ENCODE measurements at regions not wholly inside any gene's neighbourhood (a gene's known extent, or its start where the extent isn't known, plus 50 kb on each side); places are given as distances from the start of the nearest gene placed in this dataset.

DNA sequence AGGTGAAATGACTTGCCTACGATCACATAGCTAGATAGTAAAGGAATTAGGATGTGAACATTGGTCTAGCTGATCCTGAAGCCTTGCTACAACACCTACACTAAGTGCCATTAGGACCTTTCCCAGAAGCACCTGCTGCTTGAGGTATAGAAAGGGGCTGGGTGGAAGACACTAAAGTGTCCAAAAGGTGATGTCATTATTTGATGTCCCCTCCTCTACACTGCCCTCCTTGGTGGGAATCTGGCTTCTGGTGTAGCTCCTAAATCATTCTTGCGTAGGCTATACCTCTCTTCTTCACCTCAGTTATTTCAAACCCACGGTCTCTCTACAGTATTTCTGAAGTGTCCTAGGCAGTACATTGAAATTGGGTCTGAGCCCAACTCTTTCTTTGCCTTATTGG, 132.5 kb upstream of the FGGY start:
- H3K4me1 Mint-ChIP-seq (ENCODE audit: low read depth) = no peaks in the 10 kb centered on the region
- peaks cover 16% of the 10 kb centered on the region for H3K27me3 Mint-ChIP-seq (ENCODE audit: low read depth)
- POLR2A ChIA-PET = no interaction called here
- ATAC-seq (no peak), DNase-seq (no peak)
- H3K4me3 Mint-ChIP-seq = no peak overlapping the region
- no peaks in the 10 kb centered on the region for H3K36me3 Mint-ChIP-seq (ENCODE audit: low read depth)
- no peak overlapping the region for H3K27ac Mint-ChIP-seq
- no peaks in the 10 kb centered on the region for H3K9me3 Mint-ChIP-seq (ENCODE audit: insufficient read depth)
- CTCF ChIA-PET = no interaction called here

DNA sequence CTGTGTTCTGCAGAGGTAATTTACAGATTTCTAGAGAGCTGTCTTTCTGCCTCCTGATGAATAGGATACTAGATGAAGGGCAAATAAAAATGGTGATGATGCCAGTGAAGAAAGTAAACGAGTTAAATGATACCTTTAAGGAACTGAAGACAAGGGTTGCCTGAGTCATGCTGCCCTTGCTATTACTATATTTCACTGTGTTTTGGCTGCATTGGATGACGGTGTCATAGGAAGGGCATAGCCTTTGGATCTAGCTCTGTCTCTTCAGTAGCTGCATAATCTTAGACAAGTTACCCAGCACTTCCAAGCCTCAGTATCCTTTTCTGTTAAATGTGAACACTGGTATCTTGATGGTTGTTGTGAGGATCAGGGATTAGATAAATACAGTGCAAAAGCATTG, 131.5 kb upstream of the FGGY start:
- Mint-ChIP-seq H3K27me3 (ENCODE audit: low read depth) (peaks cover 14% of the 10 kb centered on the region), H3K36me3 (ENCODE audit: low read depth) (no peaks in the 10 kb centered on the region), H3K9me3 (ENCODE audit: insufficient read depth) (no peaks in the 10 kb centered on the region), H3K4me1 (ENCODE audit: low read depth) (no peaks in the 10 kb centered on the region), H3K4me3 (no peak overlapping the region), H3K27ac (no peak overlapping the region)
- DNase-seq (no peak), ATAC-seq (no peak)
- ChIA-PET POLR2A (no interaction called here), CTCF (no interaction called here)

DNA sequence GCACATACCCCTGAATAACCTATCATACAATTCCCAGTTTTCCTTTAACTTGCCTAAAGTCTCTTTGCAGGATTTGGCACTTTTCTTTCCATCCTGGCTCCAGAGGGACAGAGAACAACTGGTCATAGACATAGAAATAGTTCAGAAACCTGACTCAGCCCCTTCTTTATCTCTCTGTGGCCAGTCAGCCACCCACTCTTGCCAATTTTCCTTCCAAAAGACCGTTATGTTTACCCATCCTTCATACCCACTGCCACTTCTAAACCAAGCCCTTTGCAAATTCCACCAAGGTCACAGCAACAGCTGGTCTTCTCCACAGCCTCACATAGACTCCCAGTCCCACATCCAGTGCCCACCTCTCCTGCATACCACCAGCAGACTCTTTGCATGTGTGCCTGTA, 127.2 kb upstream of the FGGY start:
- no peaks in the 10 kb centered on the region for H3K9me3 Mint-ChIP-seq (ENCODE audit: insufficient read depth)
- H3K36me3 Mint-ChIP-seq (ENCODE audit: low read depth) = no peaks in the 10 kb centered on the region
- H3K4me1 Mint-ChIP-seq (ENCODE audit: low read depth) = no peaks in the 10 kb centered on the region
- ATAC-seq (no peak), DNase-seq (no peak)
- CTCF ChIA-PET = no interaction called here
- POLR2A ChIA-PET = no interaction called here
- H3K4me3 Mint-ChIP-seq = no peak overlapping the region
- H3K27me3 Mint-ChIP-seq (ENCODE audit: low read depth) = peaks cover 6% of the 10 kb centered on the region
- H3K27ac Mint-ChIP-seq = no peak overlapping the region

DNA sequence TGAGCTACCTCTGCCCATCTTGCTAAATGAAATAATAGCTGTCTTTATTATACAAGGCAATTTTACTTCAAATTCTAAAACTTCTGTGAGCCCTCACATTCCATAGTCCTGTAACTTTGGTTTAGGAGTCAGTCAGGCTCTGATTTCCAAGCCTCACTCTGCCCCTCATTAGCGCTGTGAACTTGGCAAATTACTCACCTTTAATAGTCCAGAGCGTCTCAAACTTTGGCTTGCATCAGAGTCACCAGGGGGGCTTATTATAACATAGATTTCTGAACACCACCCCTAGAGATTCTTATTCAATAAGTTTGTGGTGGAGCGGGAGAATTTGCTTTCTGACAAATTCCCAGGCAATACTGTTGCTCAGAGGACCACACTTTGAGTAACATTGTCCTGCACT, 126.2 kb upstream of the FGGY start:
- Mint-ChIP-seq H3K27ac (no peak overlapping the region), H3K9me3 (ENCODE audit: insufficient read depth) (no peaks in the 10 kb centered on the region), H3K27me3 (ENCODE audit: low read depth) (peaks cover 6% of the 10 kb centered on the region), H3K4me1 (ENCODE audit: low read depth) (no peaks in the 10 kb centered on the region), H3K4me3 (no peak overlapping the region), H3K36me3 (ENCODE audit: low read depth) (no peaks in the 10 kb centered on the region)
- DNase-seq = no peak
- CTCF ChIA-PET = no interaction called here
- ATAC-seq = no peak
- POLR2A ChIA-PET = no interaction called here

DNA sequence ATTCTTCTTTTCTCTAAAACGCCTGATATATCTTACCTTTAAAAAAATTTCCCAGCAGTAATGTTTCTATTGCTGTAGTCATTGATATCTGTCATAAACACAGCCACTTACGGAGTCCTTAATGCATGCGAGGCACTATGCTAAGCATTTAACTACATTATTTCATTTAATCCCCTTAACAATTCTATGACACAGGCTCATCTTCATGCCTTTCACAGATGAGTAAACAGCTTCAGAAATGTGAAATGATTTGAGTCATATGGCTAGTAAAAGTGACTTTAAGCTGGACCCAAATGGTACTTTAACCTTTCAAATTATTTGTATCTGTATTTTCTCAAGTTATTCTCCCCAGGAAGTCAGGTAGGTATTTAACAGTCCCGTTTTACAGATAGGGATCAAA, 125.1 kb upstream of the FGGY start:
- ChIA-PET CTCF (no interaction called here), POLR2A (no interaction called here)
- Mint-ChIP-seq H3K4me1 (ENCODE audit: low read depth) (no peaks in the 10 kb centered on the region), H3K4me3 (no peak overlapping the region), H3K9me3 (ENCODE audit: insufficient read depth) (no peaks in the 10 kb centered on the region), H3K36me3 (ENCODE audit: low read depth) (no peaks in the 10 kb centered on the region), H3K27me3 (ENCODE audit: low read depth) (no peaks in the 10 kb centered on the region), H3K27ac (no peak overlapping the region)
- no peak for DNase-seq
- ATAC-seq = no peak

DNA sequence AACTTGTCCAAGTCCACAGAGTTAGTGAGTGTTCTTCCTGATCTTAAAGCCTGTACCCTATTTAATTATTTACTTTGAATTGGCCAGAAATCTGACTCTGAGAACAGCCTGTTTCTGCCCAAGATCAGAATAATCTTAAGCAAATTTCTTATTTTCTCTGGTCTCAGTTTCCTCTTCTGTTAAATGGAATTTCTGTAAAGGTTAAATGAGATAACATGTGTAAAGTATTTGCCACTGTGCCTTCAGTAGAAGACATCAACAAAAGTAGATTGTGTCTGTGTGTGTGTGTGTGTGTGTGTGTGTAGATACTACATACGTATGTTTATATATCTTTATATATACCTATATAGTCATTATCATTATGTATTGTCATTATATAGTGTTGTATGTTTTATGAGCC, 124.2 kb upstream of the FGGY start:
- no peak overlapping the region for H3K27ac Mint-ChIP-seq
- no peak for ATAC-seq
- no peak for DNase-seq
- H3K4me1 Mint-ChIP-seq (ENCODE audit: low read depth) = no peaks in the 10 kb centered on the region
- no peak overlapping the region for H3K4me3 Mint-ChIP-seq
- H3K27me3 Mint-ChIP-seq (ENCODE audit: low read depth) = no peaks in the 10 kb centered on the region
- CTCF ChIA-PET = no interaction called here
- H3K9me3 Mint-ChIP-seq (ENCODE audit: insufficient read depth) = no peaks in the 10 kb centered on the region
- POLR2A ChIA-PET = no interaction called here
- H3K36me3 Mint-ChIP-seq (ENCODE audit: low read depth) = no peaks in the 10 kb centered on the region

DNA sequence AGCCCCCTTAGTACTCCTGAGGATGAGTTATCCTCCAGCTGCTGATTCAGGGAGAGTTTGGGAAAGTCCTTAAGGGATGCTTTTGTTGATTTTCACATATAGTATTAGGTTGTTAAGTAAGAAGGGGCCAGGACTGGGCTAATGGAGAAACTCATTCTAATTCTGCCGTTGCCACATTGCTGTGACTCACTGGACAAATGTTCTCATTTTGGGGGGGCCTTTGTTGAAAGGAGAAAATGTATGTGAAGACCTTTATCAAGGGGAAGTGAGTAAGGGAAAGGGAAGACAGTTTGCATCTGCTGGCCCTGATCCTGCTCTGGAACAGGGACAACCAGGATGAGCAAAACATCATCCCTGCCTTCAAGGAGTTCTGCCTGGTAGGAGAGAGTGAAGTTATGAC, 123.2 kb upstream of the FGGY start:
- no peak for ATAC-seq
- ChIA-PET CTCF (no interaction called here), POLR2A (no interaction called here)
- Mint-ChIP-seq H3K27me3 (ENCODE audit: low read depth) (no peaks in the 10 kb centered on the region), H3K9me3 (ENCODE audit: insufficient read depth) (no peaks in the 10 kb centered on the region), H3K4me1 (ENCODE audit: low read depth) (no peaks in the 10 kb centered on the region), H3K27ac (no peak overlapping the region), H3K4me3 (no peak overlapping the region), H3K36me3 (ENCODE audit: low read depth) (no peaks in the 10 kb centered on the region)
- DNase-seq = no peak

DNA sequence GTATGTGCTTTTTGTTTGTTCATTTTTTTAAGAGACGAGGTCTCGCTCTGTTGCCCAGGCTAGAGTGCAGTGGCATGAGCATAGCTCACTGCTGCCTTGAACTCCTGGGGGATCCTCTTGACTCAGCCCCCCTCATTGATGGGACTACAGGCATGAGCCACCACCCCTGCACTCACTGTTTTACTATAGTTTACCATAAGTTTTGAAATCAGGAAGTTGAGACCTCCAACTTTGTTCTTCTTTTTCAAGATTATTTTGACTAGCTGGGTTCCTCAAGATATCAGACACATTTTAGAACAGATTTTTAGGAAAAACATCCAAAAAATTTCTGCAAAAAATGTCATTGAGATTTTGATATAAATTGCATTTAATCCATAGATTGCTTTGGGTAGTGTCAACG, 120.4 kb upstream of the FGGY start:
- ATAC-seq = no peak
- H3K27me3 Mint-ChIP-seq (ENCODE audit: low read depth) = no peaks in the 10 kb centered on the region
- no peak for DNase-seq
- no peaks in the 10 kb centered on the region for H3K4me1 Mint-ChIP-seq (ENCODE audit: low read depth)
- POLR2A ChIA-PET = no interaction called here
- no peak overlapping the region for H3K4me3 Mint-ChIP-seq
- CTCF ChIA-PET = no interaction called here
- no peaks in the 10 kb centered on the region for H3K36me3 Mint-ChIP-seq (ENCODE audit: low read depth)
- no peaks in the 10 kb centered on the region for H3K9me3 Mint-ChIP-seq (ENCODE audit: insufficient read depth)
- no peak overlapping the region for H3K27ac Mint-ChIP-seq

DNA sequence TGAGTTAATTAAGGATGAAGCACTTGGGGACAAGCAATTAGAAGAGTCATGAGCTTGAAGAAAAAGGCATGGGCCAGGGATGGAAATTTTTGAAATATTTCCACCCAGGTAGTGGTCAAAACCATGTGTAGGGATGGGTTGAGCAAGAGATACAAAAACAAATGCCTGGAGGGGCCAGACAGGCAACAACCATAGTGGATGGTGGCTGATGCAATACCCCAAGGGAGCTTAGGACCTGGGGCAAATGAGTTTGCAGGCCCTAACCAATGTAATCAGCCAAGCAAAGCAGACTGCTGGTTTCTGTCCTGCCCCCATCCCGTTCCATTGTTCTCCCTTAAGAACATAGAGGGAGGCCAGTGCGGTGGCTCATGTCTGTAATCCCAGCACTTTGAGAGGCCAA, 119.1 kb upstream of the FGGY start:
- no peaks in the 10 kb centered on the region for H3K4me1 Mint-ChIP-seq (ENCODE audit: low read depth)
- H3K27ac Mint-ChIP-seq = no peak overlapping the region
- ChIA-PET POLR2A (interaction anchor here (1.0 kb wide), 1 partner anchor 17 kb away, joined by 3 read pairs; no protein-coding TSS in a partner anchor), CTCF (no interaction called here)
- ATAC-seq (no peak), DNase-seq (no peak)
- no peaks in the 10 kb centered on the region for H3K9me3 Mint-ChIP-seq (ENCODE audit: insufficient read depth)
- H3K27me3 Mint-ChIP-seq (ENCODE audit: low read depth) = no peaks in the 10 kb centered on the region
- H3K36me3 Mint-ChIP-seq (ENCODE audit: low read depth) = no peaks in the 10 kb centered on the region
- H3K4me3 Mint-ChIP-seq = no peak overlapping the region

DNA sequence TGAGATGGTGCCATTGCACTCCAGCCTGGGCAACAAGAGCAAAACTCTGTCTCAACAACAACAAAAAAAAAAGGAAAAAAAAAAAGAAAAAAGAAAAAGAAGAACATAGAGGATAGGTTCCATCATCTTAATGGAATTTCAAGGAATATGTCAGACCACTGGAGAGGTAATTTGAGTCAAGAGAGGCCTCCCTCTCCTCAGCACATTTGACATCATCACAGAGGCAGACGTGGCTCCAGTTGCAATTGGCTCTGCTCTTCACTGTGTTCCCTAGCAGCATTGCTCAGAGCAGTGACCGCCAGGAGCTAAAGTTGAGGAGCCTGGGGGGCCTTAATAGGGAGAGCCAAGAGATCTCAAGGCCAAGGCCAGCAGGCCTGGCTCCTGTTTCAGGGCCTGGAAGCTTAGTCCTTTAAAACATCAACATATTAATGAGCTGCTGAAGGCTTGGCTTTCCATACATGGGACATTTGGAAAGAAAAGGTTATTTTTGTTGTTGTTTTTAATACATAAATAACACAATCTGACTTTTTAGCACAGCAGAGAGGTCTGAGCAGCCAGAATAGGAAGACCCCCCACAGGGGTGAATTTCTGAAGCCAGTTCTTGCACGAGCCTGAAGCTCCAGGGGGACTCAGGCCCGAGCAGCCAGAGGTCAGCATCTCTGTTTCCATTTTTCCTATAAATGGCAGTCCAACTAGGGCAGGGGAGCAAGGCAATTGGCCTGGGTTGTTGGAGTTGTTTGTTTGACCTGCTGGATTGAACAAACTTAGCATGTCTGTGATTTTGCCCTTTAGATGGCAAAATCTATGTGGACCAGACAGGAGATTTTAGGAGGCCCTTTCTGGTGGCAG, 118.3 kb upstream of the FGGY start:
- Mint-ChIP-seq H3K9me3 (ENCODE audit: insufficient read depth) (no peaks in the 10 kb centered on the region), H3K36me3 (ENCODE audit: low read depth) (no peaks in the 10 kb centered on the region), H3K27me3 (ENCODE audit: low read depth) (no peaks in the 10 kb centered on the region), H3K27ac (no peak overlapping the region), H3K4me1 (ENCODE audit: low read depth) (no peaks in the 10 kb centered on the region), H3K4me3 (no peak overlapping the region)
- ATAC-seq = no peak
- DNase-seq = no peak
- POLR2A ChIA-PET = interaction anchor here (1.0 kb wide), 1 partner anchor 18 kb away, joined by 3 read pairs; no protein-coding TSS in a partner anchor
- CTCF ChIA-PET = no interaction called here

DNA sequence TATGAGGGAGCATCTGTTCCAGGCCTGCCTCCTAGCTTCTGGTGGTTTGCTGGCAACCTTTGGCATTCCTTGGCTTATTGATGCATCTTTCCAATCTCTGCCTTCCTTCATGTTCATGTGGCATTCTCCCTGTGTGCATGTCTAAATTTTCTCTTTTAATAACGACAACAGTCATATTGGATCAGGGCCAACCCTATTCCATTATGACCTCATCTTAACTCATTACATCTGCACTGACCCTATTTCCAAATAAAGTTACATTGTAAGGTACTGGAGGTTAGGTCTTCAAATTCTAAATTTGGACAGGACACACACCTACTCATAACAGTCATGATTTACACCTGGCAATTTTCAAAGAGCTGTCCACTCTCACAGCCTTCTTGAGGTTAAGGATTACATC, 117.2 kb upstream of the FGGY start:
- H3K9me3 Mint-ChIP-seq (ENCODE audit: insufficient read depth) = no peaks in the 10 kb centered on the region
- ATAC-seq (no peak), DNase-seq (no peak)
- ChIA-PET CTCF (no interaction called here), POLR2A (no interaction called here)
- H3K36me3 Mint-ChIP-seq (ENCODE audit: low read depth) = no peaks in the 10 kb centered on the region
- H3K27me3 Mint-ChIP-seq (ENCODE audit: low read depth) = no peaks in the 10 kb centered on the region
- H3K4me1 Mint-ChIP-seq (ENCODE audit: low read depth) = no peaks in the 10 kb centered on the region
- no peak overlapping the region for H3K27ac Mint-ChIP-seq
- no peak overlapping the region for H3K4me3 Mint-ChIP-seq

DNA sequence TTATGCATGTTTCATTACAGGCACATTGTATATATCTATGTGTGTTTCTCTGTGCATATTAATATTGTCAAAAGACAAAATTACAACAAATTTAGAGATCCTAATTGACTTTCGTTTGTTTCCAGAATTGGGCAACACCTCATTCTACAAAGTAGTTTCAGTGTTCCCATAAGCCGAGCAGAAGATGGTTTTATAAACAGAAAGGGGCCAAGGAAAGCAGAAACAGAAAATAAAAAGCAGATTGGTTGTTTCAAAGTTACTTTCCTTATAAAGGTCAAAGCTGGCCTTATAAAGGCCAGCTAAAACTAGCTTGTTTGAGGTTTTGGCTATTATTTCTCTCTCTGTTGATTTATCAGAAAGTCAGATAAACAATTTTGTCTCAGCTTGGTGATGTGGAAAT, 116.2 kb upstream of the FGGY start:
- no peaks in the 10 kb centered on the region for H3K27me3 Mint-ChIP-seq (ENCODE audit: low read depth)
- H3K4me3 Mint-ChIP-seq = no peak overlapping the region
- DNase-seq = no peak
- ATAC-seq = no peak
- H3K36me3 Mint-ChIP-seq (ENCODE audit: low read depth) = no peaks in the 10 kb centered on the region
- H3K4me1 Mint-ChIP-seq (ENCODE audit: low read depth) = no peaks in the 10 kb centered on the region
- no peaks in the 10 kb centered on the region for H3K9me3 Mint-ChIP-seq (ENCODE audit: insufficient read depth)
- POLR2A ChIA-PET = no interaction called here
- CTCF ChIA-PET = no interaction called here
- no peak overlapping the region for H3K27ac Mint-ChIP-seq

DNA sequence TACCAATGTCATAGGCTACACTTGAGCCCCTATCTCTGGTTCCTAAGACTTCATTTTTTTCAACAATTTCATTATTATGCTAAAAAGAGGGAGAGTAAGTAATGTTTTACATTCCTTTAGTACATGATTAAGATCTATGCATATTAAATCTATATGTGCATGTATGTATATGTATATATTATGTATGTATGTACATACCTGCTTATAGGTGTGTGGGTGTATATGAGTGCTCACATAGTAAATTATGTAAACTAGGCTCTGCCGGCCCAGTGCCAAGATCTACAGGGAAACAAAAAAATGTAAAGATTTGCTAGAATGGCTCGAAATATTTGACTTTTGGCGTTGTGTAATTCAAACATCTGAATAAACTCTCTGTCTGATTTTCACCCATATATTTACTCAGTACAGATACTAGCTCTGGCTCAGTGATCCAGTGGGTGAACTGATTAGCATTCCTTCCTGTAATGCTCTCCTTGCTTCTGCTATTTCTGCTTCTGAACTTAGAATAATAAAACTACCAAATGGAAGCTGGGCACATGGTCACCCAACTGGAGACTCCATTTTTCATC, 113.1 kb upstream of the FGGY start:
- Mint-ChIP-seq H3K27me3 (ENCODE audit: low read depth) (no peaks in the 10 kb centered on the region), H3K27ac (no peak overlapping the region), H3K4me3 (no peak overlapping the region), H3K9me3 (ENCODE audit: insufficient read depth) (no peaks in the 10 kb centered on the region), H3K4me1 (ENCODE audit: low read depth) (no peaks in the 10 kb centered on the region), H3K36me3 (ENCODE audit: low read depth) (no peaks in the 10 kb centered on the region)
- POLR2A ChIA-PET = no interaction called here
- CTCF ChIA-PET = no interaction called here
- ATAC-seq (no peak), DNase-seq (no peak)

Data from activated CD8-positive, alpha-beta T cell treated with anti-CD3 and anti-CD28 coated beads, Interleukin-2, amount 10 ng/mL, durations not matched to agents 7 days and 5 days (primary cell).